Activated CD4-positive, alpha-beta T cell treated with anti-CD3 and anti-CD28 coated beads for 36 hours (primary cell): ENCODE measurements at regions not wholly inside any gene's neighbourhood (a gene's known extent, or its start where the extent isn't known, plus 50 kb on each side); places are given as distances from the start of the nearest gene placed in this dataset.

Experiments used
- ATAC-seq: fragments of 200-7000 bp; cut with Tn5 transposase; one replicate; pipeline ENCODE4 v1.10.0; 2021; ENCODE audit warnings: mild to moderate bottlenecking, moderate library complexity
- CTCF ChIA-PET: fragments of 350-600 bp; sonication (Branson Sonifier 250); formaldehyde crosslinking; loops from one replicate; lab custom pipeline; 2021; ENCODE audit warnings: antibody characterized with exemption; lab: Charles Lee
- POLR2A ChIA-PET: fragments of 350-600 bp; sonication (Branson Sonifier 250); formaldehyde crosslinking; loops from one replicate; lab custom pipeline; 2021; ENCODE audit warnings: antibody characterized with exemption, inconsistent platforms; lab: Charles Lee
- DNase-seq: peaks from one replicate; pipeline ENCODE4 v3.0.0-alpha.2; 2020
- H3K27ac Mint-ChIP-seq: one replicate; pipeline ENCODE4 v1.8.0; 2021; ENCODE audit warnings: mixed read lengths
- H3K27me3 Mint-ChIP-seq: one replicate; pipeline ENCODE4 v1.8.0; 2021; ENCODE audit warnings: mixed read lengths
- H3K36me3 Mint-ChIP-seq: one replicate; pipeline ENCODE4 v1.8.0; 2021; ENCODE audit warnings: low read depth, mixed read lengths
- H3K4me1 Mint-ChIP-seq: one replicate; pipeline ENCODE4 v1.8.0; 2021; ENCODE audit warnings: mixed read lengths
- H3K4me3 Mint-ChIP-seq: one replicate; pipeline ENCODE4 v1.8.0; 2021; ENCODE audit warnings: mild to moderate bottlenecking, moderate library complexity, mixed read lengths
- H3K9me3 Mint-ChIP-seq: one replicate; pipeline ENCODE4 v1.8.0; 2021; ENCODE audit warnings: low read depth, mixed read lengths
- intact Hi-C, 2 experiments: fragments of 100-400 bp; cut with DNase I in 1 of 2; cut with micrococcal nuclease in 1 of 2; formaldehyde crosslinking; loops; one replicate each; pipeline versions ENCODE4 v1.14.2 to v1.15.1; 2022 to 2024; cut with DNase I, micrococcal nuclease

- POLR2A ChIA-PET: no interaction called here
- no peak overlapping the region for H3K4me3 Mint-ChIP-seq
- intact Hi-C loops: no loop called here
- CTCF ChIA-PET: no interaction called here
- no peaks in the 10 kb centered on the region for H3K36me3 Mint-ChIP-seq
- DNase-seq (no peak), ATAC-seq (no peak)
- H3K9me3 Mint-ChIP-seq: no peaks in the 10 kb centered on the region
- H3K27me3 Mint-ChIP-seq: peaks cover 2% of the 10 kb centered on the region
- no peak overlapping the region for H3K27ac Mint-ChIP-seq
- no peaks in the 10 kb centered on the region for H3K4me1 Mint-ChIP-seq
Measured at GRCh38 chr2:103960129-103960513, 893.8 kb upstream of the POU3F3 start.

- intact Hi-C loops: no loop called here
- POLR2A ChIA-PET: no interaction called here
- H3K9me3 Mint-ChIP-seq: peaks cover 2% of the 10 kb centered on the region
- CTCF ChIA-PET: no interaction called here
- H3K4me1 Mint-ChIP-seq: no peaks in the 10 kb centered on the region
- no peak overlapping the region for H3K4me3 Mint-ChIP-seq
- H3K27ac Mint-ChIP-seq: no peak overlapping the region
- no peaks in the 10 kb centered on the region for H3K36me3 Mint-ChIP-seq
- DNase-seq: no peak
- H3K27me3 Mint-ChIP-seq: peaks cover 2% of the 10 kb centered on the region
- no peak for ATAC-seq
Measured at GRCh38 chr2:103960951-103961350, 893.0 kb upstream of the POU3F3 start.

- Mint-ChIP-seq H3K9me3 (peaks cover 2% of the 10 kb centered on the region), H3K27me3 (no peaks in the 10 kb centered on the region), H3K36me3 (no peaks in the 10 kb centered on the region), H3K27ac (no peak overlapping the region), H3K4me3 (no peak overlapping the region), H3K4me1 (no peaks in the 10 kb centered on the region)
- ChIA-PET CTCF (no interaction called here), POLR2A (no interaction called here)
- intact Hi-C loops: no loop called here
- ATAC-seq: no peak
- DNase-seq: no peak
Measured at GRCh38 chr2:103961862-103962261, 892.1 kb upstream of the POU3F3 start.

GRCh38 chr2:103962670-103963069 is 891.2 kb upstream of the POU3F3 start:
- H3K9me3 Mint-ChIP-seq: peaks cover 2% of the 10 kb centered on the region
- ChIA-PET CTCF (no interaction called here), POLR2A (no interaction called here)
- ATAC-seq: no peak
- intact Hi-C loops: no loop called here
- H3K27me3 Mint-ChIP-seq: no peaks in the 10 kb centered on the region
- H3K4me3 Mint-ChIP-seq: no peak overlapping the region
- no peaks in the 10 kb centered on the region for H3K4me1 Mint-ChIP-seq
- H3K36me3 Mint-ChIP-seq: no peaks in the 10 kb centered on the region
- DNase-seq: no peak
- no peak overlapping the region for H3K27ac Mint-ChIP-seq

- ChIA-PET POLR2A (no interaction called here), CTCF (no interaction called here)
- peaks cover 2% of the 10 kb centered on the region for H3K9me3 Mint-ChIP-seq
- intact Hi-C loops: no loop called here
- no peaks in the 10 kb centered on the region for H3K4me1 Mint-ChIP-seq
- DNase-seq: no peak
- no peaks in the 10 kb centered on the region for H3K36me3 Mint-ChIP-seq
- no peak for ATAC-seq
- H3K27me3 Mint-ChIP-seq: no peaks in the 10 kb centered on the region
- H3K27ac Mint-ChIP-seq: no peak overlapping the region
- no peak overlapping the region for H3K4me3 Mint-ChIP-seq
Measured at GRCh38 chr2:103963146-103963725, 890.7 kb upstream of the POU3F3 start.

- POLR2A ChIA-PET: no interaction called here
- Mint-ChIP-seq H3K4me1 (no peaks in the 10 kb centered on the region), H3K27ac (no peak overlapping the region), H3K9me3 (no peaks in the 10 kb centered on the region), H3K36me3 (no peaks in the 10 kb centered on the region), H3K4me3 (no peak overlapping the region), H3K27me3 (no peaks in the 10 kb centered on the region)
- intact Hi-C loops: no loop called here
- no peak for DNase-seq
- CTCF ChIA-PET: no interaction called here
- no peak for ATAC-seq
Measured at GRCh38 chr2:103977241-103977640, 876.7 kb upstream of the POU3F3 start.

- ChIA-PET POLR2A (no interaction called here), CTCF (no interaction called here)
- intact Hi-C loops: no loop called here
- H3K4me1 Mint-ChIP-seq: no peaks in the 10 kb centered on the region
- ATAC-seq: no peak
- H3K36me3 Mint-ChIP-seq: no peaks in the 10 kb centered on the region
- H3K4me3 Mint-ChIP-seq: no peak overlapping the region
- H3K27ac Mint-ChIP-seq: no peak overlapping the region
- no peak for DNase-seq
- no peaks in the 10 kb centered on the region for H3K9me3 Mint-ChIP-seq
- no peaks in the 10 kb centered on the region for H3K27me3 Mint-ChIP-seq
Measured at GRCh38 chr2:103977668-103978067, 876.2 kb upstream of the POU3F3 start.

- ChIA-PET CTCF (no interaction called here), POLR2A (no interaction called here)
- Mint-ChIP-seq H3K4me1 (no peaks in the 10 kb centered on the region), H3K27ac (no peak overlapping the region), H3K4me3 (no peak overlapping the region), H3K36me3 (no peaks in the 10 kb centered on the region), H3K27me3 (no peaks in the 10 kb centered on the region), H3K9me3 (no peaks in the 10 kb centered on the region)
- no peak for DNase-seq
- intact Hi-C loops: no loop called here
- no peak for ATAC-seq
Measured at GRCh38 chr2:103980401-103980800, 873.5 kb upstream of the POU3F3 start.

- POLR2A ChIA-PET: no interaction called here
- no peak for ATAC-seq
- H3K36me3 Mint-ChIP-seq: no peaks in the 10 kb centered on the region
Measured at GRCh38 chr2:103982691-103983090, 871.2 kb upstream of the POU3F3 start.

GRCh38 chr2:103986001-103986400 is 867.9 kb upstream of the POU3F3 start:
- no peak overlapping the region for H3K4me3 Mint-ChIP-seq
- H3K4me1 Mint-ChIP-seq: no peaks in the 10 kb centered on the region
- H3K36me3 Mint-ChIP-seq: no peaks in the 10 kb centered on the region
- H3K27me3 Mint-ChIP-seq: no peaks in the 10 kb centered on the region
- H3K9me3 Mint-ChIP-seq: peaks cover 2% of the 10 kb centered on the region
- DNase-seq (no peak), ATAC-seq (no peak)
- intact Hi-C loops: no loop called here
- ChIA-PET POLR2A (no interaction called here), CTCF (no interaction called here)
- no peak overlapping the region for H3K27ac Mint-ChIP-seq

More at GRCh38 chr2:103982691-103983090, 871.2 kb upstream of the POU3F3 start:
- intact Hi-C loops: no loop called here
- H3K4me1 Mint-ChIP-seq: no peaks in the 10 kb centered on the region
- no peaks in the 10 kb centered on the region for H3K9me3 Mint-ChIP-seq
- H3K27ac Mint-ChIP-seq: no peak overlapping the region
- H3K27me3 Mint-ChIP-seq: no peaks in the 10 kb centered on the region
- no peak overlapping the region for H3K4me3 Mint-ChIP-seq
- CTCF ChIA-PET: no interaction called here
- DNase-seq: no peak

GRCh38 chr2:103991591-103991990 is 862.3 kb upstream of the POU3F3 start:
- H3K27ac Mint-ChIP-seq: no peak overlapping the region
- no peak for ATAC-seq
- intact Hi-C loops: no loop called here
- ChIA-PET CTCF (no interaction called here), POLR2A (no interaction called here)
- no peaks in the 10 kb centered on the region for H3K36me3 Mint-ChIP-seq
- H3K4me3 Mint-ChIP-seq: no peak overlapping the region
- DNase-seq: no peak
- H3K27me3 Mint-ChIP-seq: no peaks in the 10 kb centered on the region
- peaks cover 4% of the 10 kb centered on the region for H3K9me3 Mint-ChIP-seq
- H3K4me1 Mint-ChIP-seq: no peaks in the 10 kb centered on the region

- Mint-ChIP-seq H3K4me1 (no peaks in the 10 kb centered on the region), H3K4me3 (no peak overlapping the region), H3K27me3 (no peaks in the 10 kb centered on the region), H3K36me3 (no peaks in the 10 kb centered on the region), H3K27ac (no peak overlapping the region), H3K9me3 (peaks cover 7% of the 10 kb centered on the region)
- DNase-seq (no peak), ATAC-seq (no peak)
- ChIA-PET CTCF (no interaction called here), POLR2A (no interaction called here)
- intact Hi-C loops: no loop called here
Measured at GRCh38 chr2:104004821-104005220, 849.1 kb upstream of the POU3F3 start.

- Mint-ChIP-seq H3K27me3 (no peaks in the 10 kb centered on the region), H3K4me3 (no peak overlapping the region), H3K27ac (no peak overlapping the region), H3K9me3 (peaks cover 7% of the 10 kb centered on the region), H3K4me1 (no peaks in the 10 kb centered on the region), H3K36me3 (no peaks in the 10 kb centered on the region)
- no peak for ATAC-seq
- ChIA-PET CTCF (no interaction called here), POLR2A (no interaction called here)
- DNase-seq: no peak
- intact Hi-C loops: no loop called here
Measured at GRCh38 chr2:104016801-104017200, 837.1 kb upstream of the POU3F3 start.
